Chondrocyte (in vitro differentiated cells): ENCODE measurements at regions not wholly inside any gene's neighbourhood (a gene's known extent, or its start where the extent isn't known, plus 50 kb on each side); places are given as distances from the start of the nearest gene placed in this dataset.

Experiments
- DNase-seq: peaks from one replicate; pipeline ENCODE4 v3.0.0; 2021; ENCODE audit warnings: mixed read lengths, low spot score
- H3K27ac Mint-ChIP-seq: one replicate; pipeline ENCODE4 v1.8.0; 2021; ENCODE audit warnings: mild to moderate bottlenecking, moderate library complexity, mixed read lengths; ENCODE audit not compliant: unreplicated experiment
- H3K27me3 Mint-ChIP-seq: 2 replicates; pipeline ENCODE4 v1.8.0; 2021; ENCODE audit warnings: low read depth, mixed read lengths
- H3K36me3 Mint-ChIP-seq: 2 replicates; pipeline ENCODE4 v1.8.0; 2021; ENCODE audit warnings: low read depth, mixed read lengths
- H3K4me1 Mint-ChIP-seq: 2 replicates; pipeline ENCODE4 v1.8.0; 2021; ENCODE audit warnings: low read depth, mild to moderate bottlenecking, mixed read lengths
- H3K4me3 Mint-ChIP-seq: one replicate; pipeline ENCODE4 v1.8.0; 2021; ENCODE audit warnings: mild to moderate bottlenecking, moderate library complexity, mixed read lengths; ENCODE audit not compliant: unreplicated experiment
- H3K9me3 Mint-ChIP-seq: 2 replicates; pipeline ENCODE4 v1.8.0; 2021; ENCODE audit warnings: low read depth, mixed read lengths
- CTCF ChIP-seq: fragments of 200-600 bp; sonication (generic); IDR thresholded peaks from 2 replicates; pipeline ENCODE4 v1.5.0; 2021; ENCODE audit warnings: antibody characterized with exemption, mild to moderate bottlenecking, moderate library complexity

GRCh38 chr2:7726989-7727388 lies 809.8 kb downstream of the RNF144A start:
- Mint-ChIP-seq H3K4me1 (peaks cover 14% of the 10 kb centered on the region), H3K27me3 (no peaks in the 10 kb centered on the region), H3K4me3 (no peak overlapping the region), H3K36me3 (no peaks in the 10 kb centered on the region), H3K27ac (no peak overlapping the region), H3K9me3 (no peaks in the 10 kb centered on the region)
- DNase-seq = no peak
- no peak for TF ChIP-seq CTCF

- Mint-ChIP-seq H3K4me1 (peaks cover 14% of the 10 kb centered on the region), H3K36me3 (no peaks in the 10 kb centered on the region), H3K9me3 (no peaks in the 10 kb centered on the region), H3K27ac (no peak overlapping the region), H3K27me3 (no peaks in the 10 kb centered on the region), H3K4me3 (no peak overlapping the region)
- TF ChIP-seq CTCF = no peak
- no peak for DNase-seq
These were observed 811.2 kb downstream of the RNF144A start for GRCh38 chr2:7728388-7728787.

- no peaks in the 10 kb centered on the region for H3K9me3 Mint-ChIP-seq
- no peaks in the 10 kb centered on the region for H3K27me3 Mint-ChIP-seq
- no peak for DNase-seq
- no peak overlapping the region for H3K4me3 Mint-ChIP-seq
- TF ChIP-seq CTCF = no peak
- no peak overlapping the region for H3K27ac Mint-ChIP-seq
- no peaks in the 10 kb centered on the region for H3K36me3 Mint-ChIP-seq
- peaks cover 11% of the 10 kb centered on the region for H3K4me1 Mint-ChIP-seq
These were observed 813.2 kb downstream of the RNF144A start for GRCh38 chr2:7730449-7730848.

GRCh38 chr2:7730990-7731389 lies 813.8 kb downstream of the RNF144A start:
- Mint-ChIP-seq H3K27me3 (no peaks in the 10 kb centered on the region), H3K36me3 (no peaks in the 10 kb centered on the region), H3K4me1 (peaks cover 6% of the 10 kb centered on the region), H3K4me3 (no peak overlapping the region), H3K27ac (no peak overlapping the region), H3K9me3 (no peaks in the 10 kb centered on the region)
- no peak for DNase-seq
- no peak for TF ChIP-seq CTCF

GRCh38 chr2:7732497-7732896 lies 815.3 kb downstream of the RNF144A start:
- peaks cover 11% of the 10 kb centered on the region for H3K4me1 Mint-ChIP-seq
- no peak for TF ChIP-seq CTCF
- H3K36me3 Mint-ChIP-seq = no peaks in the 10 kb centered on the region
- H3K27me3 Mint-ChIP-seq = no peaks in the 10 kb centered on the region
- no peak for DNase-seq
- H3K27ac Mint-ChIP-seq = no peak overlapping the region
- no peak overlapping the region for H3K4me3 Mint-ChIP-seq
- H3K9me3 Mint-ChIP-seq = no peaks in the 10 kb centered on the region
